ENCODE measurements at regions not wholly inside any gene's neighbourhood (a gene's known extent, or its start where the extent isn't known, plus 50 kb on each side); places are given as distances from the start of the nearest gene placed in this dataset.

DNA sequence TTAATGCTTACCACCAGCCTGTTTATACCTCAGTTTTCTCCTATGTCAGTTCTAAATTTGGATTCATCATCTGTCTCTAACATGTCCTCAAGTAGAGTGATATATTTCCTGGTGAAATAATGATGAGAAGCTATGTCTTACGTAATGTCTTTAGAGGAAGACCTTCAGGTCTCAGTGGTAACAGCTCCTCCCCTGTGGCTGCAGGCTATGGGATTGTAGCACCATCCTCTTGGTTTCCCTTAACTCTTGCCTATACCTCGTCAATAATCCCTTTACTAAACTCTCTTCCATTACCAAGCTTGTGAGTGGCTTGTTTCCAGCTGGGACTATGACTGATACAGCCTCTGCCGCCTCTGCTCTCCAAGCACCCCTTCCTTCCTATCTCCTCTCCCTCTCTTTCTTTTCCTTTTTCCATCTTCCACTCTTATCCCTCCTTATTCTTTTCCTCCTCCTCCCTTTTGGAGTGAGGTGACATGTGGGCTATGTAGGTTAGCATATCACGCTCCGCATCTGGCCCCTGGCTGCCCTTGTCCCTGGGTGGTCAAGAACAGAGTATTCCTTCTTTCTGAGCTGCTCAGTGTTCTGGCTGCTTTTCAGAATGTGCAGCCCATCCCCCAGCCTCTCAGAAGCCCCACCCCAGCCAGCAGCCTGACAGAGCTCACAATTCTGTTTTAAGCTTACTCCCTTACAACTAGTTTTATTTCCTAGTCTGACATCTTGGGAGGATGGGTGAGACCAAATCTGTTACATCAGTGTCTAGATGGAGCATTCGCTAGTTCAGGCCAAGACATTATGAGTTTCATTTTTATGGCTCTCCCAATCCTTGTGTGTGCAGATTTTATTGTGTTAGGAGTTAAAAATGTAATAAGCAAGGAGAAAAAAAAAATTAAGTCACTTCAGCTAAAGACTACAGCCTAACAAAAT is 75.0 kb upstream of the RNU6-1 start:
- TF ChIP-seq CTCF (IDR thresholded peaks at IDR 0.05; ENCODE audit: insufficient read depth, low read length, poor library complexity, severe bottlenecking) (no peak), EZH2phosphoT487 (conservative IDR thresholded peaks at IDR 0.05; ENCODE audit: low read length) (no peak)

All from SU-DHL-6 (cell line).